ENCODE measurements at regions not wholly inside any gene's neighbourhood (a gene's known extent, or its start where the extent isn't known, plus 50 kb on each side); places are given as distances from the start of the nearest gene placed in this dataset.
"Not testable (repeated sequence)": the region's sequence is repeated elsewhere in the genome, so short reads cannot be mapped to it uniquely, and the experiment has no call there.

- TF ChIP-seq CTCF (IDR thresholded peaks at IDR 0.05; ENCODE audit: low read depth, low read length) = no peak
- no peak for DNase-seq (ENCODE audit: extremely low read depth, low read depth)
Observed at GRCh38 chr9:25773805-25774204, 95.6 kb upstream of the TUSC1 start.

- DNase-seq (ENCODE audit: extremely low read depth, low read depth) = no peak
- TF ChIP-seq CTCF (IDR thresholded peaks at IDR 0.05; ENCODE audit: low read depth, low read length) = no peak
Observed at GRCh38 chr9:25755951-25756350, 77.7 kb upstream of the TUSC1 start.

GRCh38 chr9:25752398-25752797 lies 74.2 kb upstream of the TUSC1 start:
- no peak for DNase-seq (ENCODE audit: extremely low read depth, low read depth)
- TF ChIP-seq CTCF (IDR thresholded peaks at IDR 0.05; ENCODE audit: low read depth, low read length) = no peak

- no peak for TF ChIP-seq CTCF (IDR thresholded peaks at IDR 0.05; ENCODE audit: low read depth, low read length)
- DNase-seq (ENCODE audit: extremely low read depth, low read depth) = no peak
Observed at GRCh38 chr9:25742256-25742655, 64.0 kb upstream of the TUSC1 start.

- TF ChIP-seq CTCF (IDR thresholded peaks at IDR 0.05; ENCODE audit: low read depth, low read length) = no peak
Observed at GRCh38 chr9:25733336-25733982, 55.2 kb upstream of the TUSC1 start.

GRCh38 chr9:25731895-25732794 lies 53.9 kb upstream of the TUSC1 start:
- DNase-seq (ENCODE audit: extremely low read depth, low read depth) = not testable (repeated sequence)

More at GRCh38 chr9:25733336-25733982, 55.2 kb upstream of the TUSC1 start:
- no peak for DNase-seq (ENCODE audit: extremely low read depth, low read depth)

Data from AG09319 (cell line).